ENCODE measurements at regions not wholly inside any gene's neighbourhood (a gene's known extent, or its start where the extent isn't known, plus 50 kb on each side); places are given as distances from the start of the nearest gene placed in this dataset.

- ATAC-seq (no peak), DNase-seq (ENCODE audit: low read depth in 1 of 2, low spot score in 1 of 2) (no peak), FAIRE-seq (no peak)
- CTCF ChIA-PET: interaction anchor here (1.5 to 2.4 kb wide), 2 partner anchors 15 to 148 kb away, joined by 3 to 11 read pairs; no protein-coding TSS in a partner anchor
- Histone ChIP-seq H3K9me3 (no peaks in the 10 kb centered on the region; the same call in 2 of the 3 replicates), H3K4me3 (no peak overlapping the region), H3K27ac (no peak overlapping the region), H3K4me1 (peaks cover 11% of the 10 kb centered on the region), H3K4me2 (no peak overlapping the region)
- TF ChIP-seq ZFP36 (IDR thresholded peaks at IDR 0.05; ENCODE audit: borderline replicate concordance, partially characterized antibody) (no peak), FOXS1 (CRISPR knock-in tag; IDR thresholded peaks at IDR 0.05) (no peak), MAFK (IDR thresholded peaks at IDR 0.05; ENCODE audit: partially characterized antibody) (peak; percentile 88), NPAS2 (CRISPR knock-in tag; IDR thresholded peaks at IDR 0.05; ENCODE audit: borderline replicate concordance) (no peak), HES2 (IDR thresholded peaks at IDR 0.05) (no peak), JUN (IDR thresholded peaks at IDR 0.05) (no peak)
- POLR2A ChIA-PET: no interaction called here
- WGBS (ENCODE audit: missing lambda C conversion rate): 18% methylated on average over 4 of the region's 4 CpGs
These were observed 55.9 kb upstream of the CD83 start for GRCh38 chr6:14061643-14062042.

- peaks cover 11% of the 10 kb centered on the region for H3K4me1 ChIP-seq
- WGBS (ENCODE audit: missing lambda C conversion rate): 39% methylated on average over 3 of the region's 3 CpGs
- POLR2A ChIA-PET: no interaction called here
These were observed 55.1 kb upstream of the CD83 start for GRCh38 chr6:14062345-14063029.

More at GRCh38 chr6:14062345-14063029, 55.1 kb upstream of the CD83 start:
- H3K9me3 ChIP-seq: no peaks in the 10 kb centered on the region; the same call in 2 of the 3 replicates
- TF ChIP-seq HES2 (IDR thresholded peaks at IDR 0.05): no peak
- TF ChIP-seq TP53 (CRISPR knock-in tag; IDR thresholded peaks at IDR 0.05): no peak
- no peak for TF ChIP-seq HDAC2 (IDR thresholded peaks at IDR 0.05)
- no peak for TF ChIP-seq KDM5A (IDR thresholded peaks at IDR 0.05)
- no peak for TF ChIP-seq RNF2 (IDR thresholded peaks at IDR 0.05; ENCODE audit: borderline replicate concordance, low read depth)
- TF ChIP-seq CHD4 (IDR thresholded peaks at IDR 0.05; ENCODE audit: borderline replicate concordance): no peak
- TF ChIP-seq PBX3 (IDR thresholded peaks at IDR 0.05): no peak
- TF ChIP-seq HEYL (CRISPR knock-in tag; IDR thresholded peaks at IDR 0.05): no peak
- no peak for TF ChIP-seq ESRRA (IDR thresholded peaks at IDR 0.05; ENCODE audit: borderline replicate concordance, low read length)
- TF ChIP-seq CBX2 (IDR thresholded peaks at IDR 0.05; ENCODE audit: borderline replicate concordance, low read depth): no peak
- no peak for TF ChIP-seq HMGXB4 (CRISPR knock-in tag; IDR thresholded peaks at IDR 0.05; ENCODE audit: borderline replicate concordance)
- TF ChIP-seq MAFK (IDR thresholded peaks at IDR 0.05; ENCODE audit: partially characterized antibody): no peak
- no peak for TF ChIP-seq TFCP2L1 (CRISPR knock-in tag; IDR thresholded peaks at IDR 0.05)
- no peak for TF ChIP-seq ZSCAN20 (CRISPR knock-in tag; IDR thresholded peaks at IDR 0.05)
- TF ChIP-seq USF2 (IDR thresholded peaks at IDR 0.05): no peak
- no peak for TF ChIP-seq FOXS1 (CRISPR knock-in tag; IDR thresholded peaks at IDR 0.05)
- no peak for TF ChIP-seq E2F6 (IDR thresholded peaks at IDR 0.05; ENCODE audit: borderline replicate concordance, low read depth)
- TF ChIP-seq POLR2AphosphoS2 (conservative IDR thresholded peaks at IDR 0.05; ENCODE audit: low read length): no peak
- DNase-seq (ENCODE audit: low read depth in 1 of 2, low spot score in 1 of 2) (no peak), FAIRE-seq (no peak), ATAC-seq (no peak)
- CTCF ChIA-PET: interaction anchor here (2.4 to 9.6 kb wide), 2 partner anchors 15 to 152 kb away, joined by 11 to 186 read pairs; no protein-coding TSS in a partner anchor
- H3K27ac ChIP-seq: no peak overlapping the region
- no peak overlapping the region for H3K4me3 ChIP-seq
- no peak overlapping the region for H3K4me2 ChIP-seq
